ENCODE measurements at regions not wholly inside any gene's neighbourhood (a gene's known extent, or its start where the extent isn't known, plus 50 kb on each side); places are given as distances from the start of the nearest gene placed in this dataset.

DNA sequence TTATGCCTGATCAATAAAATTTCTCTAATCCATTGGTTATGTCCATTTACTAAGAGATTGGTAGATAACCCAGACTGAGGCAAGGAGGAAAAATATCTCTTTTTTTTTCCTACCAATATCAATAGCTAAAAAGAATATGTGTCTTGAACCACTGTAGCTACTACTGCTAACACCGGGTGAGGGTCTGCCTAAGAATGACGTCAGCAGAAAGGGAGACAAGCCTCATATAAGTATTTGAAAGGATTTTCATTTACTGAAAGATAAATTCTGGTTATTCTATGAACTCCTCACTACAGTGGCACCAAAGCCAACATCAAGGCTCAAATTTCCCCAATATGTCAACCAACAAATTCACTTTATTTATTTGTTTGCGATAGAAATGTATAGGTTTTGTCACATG lies 389.0 kb upstream of the ALCAM start:
- TF ChIP-seq CTCF (IDR thresholded peaks at IDR 0.05) (no peak), POLR2AphosphoS5 (IDR thresholded peaks at IDR 0.05) (no peak), POLR2A (IDR thresholded peaks at IDR 0.05; ENCODE audit: low read depth) (no peak)
